Body of pancreas (tissue), 4 donors: ENCODE measurements at regions not wholly inside any gene's neighbourhood (a gene's known extent, or its start where the extent isn't known, plus 50 kb on each side); places are given as distances from the start of the nearest gene placed in this dataset.

Experiments used
- ATAC-seq: fragments of 150-250 bp; one replicate; pipeline ENCODE4 v1.9.1; 2016
- DNase-seq, 4 donors: peaks; one replicate each; pipeline ENCODE4 v3.0.0-alpha.2; 2019
- H3K27ac ChIP-seq, 4 donors: fragments of 200-600 bp; sonication (generic); 1 replicate in 3 of 4; 2 replicates in 1 of 4; pipeline versions ENCODE4 v1.5.1 to v1.6.1; 2016 to 2019; ENCODE audit warnings: mild to moderate bottlenecking in 1 of 4, mixed read lengths in 1 of 4, moderate library complexity in 1 of 4
- H3K27me3 ChIP-seq, 2 donors: fragments of 200-600 bp; sonication (generic); one replicate each; pipeline ENCODE4 v1.6.0; 2016; ENCODE audit warnings: mild to moderate bottlenecking in 1 of 2
- H3K36me3 ChIP-seq, 2 donors: fragments of 200-600 bp; sonication (generic); replicated peaks in 1 of 2; 2 replicates each; pipeline ENCODE4 v1.5.1; 2016; ENCODE audit warnings: low read depth in 2 of 2; ENCODE audit not compliant: insufficient read depth in 1 of 2
- H3K4me1 ChIP-seq: fragments of 200-600 bp; sonication (generic); one replicate; pipeline ENCODE4 v1.6.0; 2016
- H3K4me3 ChIP-seq, 2 donors: fragments of 200-600 bp; sonication (generic); 1 replicate in 1 of 2; 2 replicates in 1 of 2; pipeline ENCODE4 v1.5.1; 2016 to 2019
- H3K9me3 ChIP-seq, 3 donors: fragments of 200-600 bp; sonication (generic); 1 replicate in 2 of 3; 2 replicates in 1 of 3; pipeline ENCODE4 v1.5.1; 2016
- CTCF ChIP-seq, 7 experiments: fragments of 450-650 bp in 4 of 7; fragments of 200-600 bp in 3 of 7; sonication (generic) in 3 of 7; IDR thresholded peaks; one replicate each; pipeline ENCODE4 v1.5.1; 2016 to 2019; ENCODE audit warnings: antibody characterized with exemption in 7 of 7
- POLR2A ChIP-seq, 3 donors: fragments of 450-650 bp; IDR thresholded peaks; one replicate each; pipeline ENCODE4 v1.6.1; 2016; ENCODE audit warnings: antibody characterized with exemption in 3 of 3, mild to moderate bottlenecking in 2 of 3
- WGBS, 2 donors: methylation state at CpG; one replicate each; pipeline ENCODE4 v1.1.5; 2017; 5-methylcytosine and 5-hydroxymethylcytosine counted together
- intact Hi-C: fragments of 100-400 bp; cut with DNase I; formaldehyde crosslinking; loops from one replicate; pipeline ENCODE4 v1.15.1; 2023

DNA sequence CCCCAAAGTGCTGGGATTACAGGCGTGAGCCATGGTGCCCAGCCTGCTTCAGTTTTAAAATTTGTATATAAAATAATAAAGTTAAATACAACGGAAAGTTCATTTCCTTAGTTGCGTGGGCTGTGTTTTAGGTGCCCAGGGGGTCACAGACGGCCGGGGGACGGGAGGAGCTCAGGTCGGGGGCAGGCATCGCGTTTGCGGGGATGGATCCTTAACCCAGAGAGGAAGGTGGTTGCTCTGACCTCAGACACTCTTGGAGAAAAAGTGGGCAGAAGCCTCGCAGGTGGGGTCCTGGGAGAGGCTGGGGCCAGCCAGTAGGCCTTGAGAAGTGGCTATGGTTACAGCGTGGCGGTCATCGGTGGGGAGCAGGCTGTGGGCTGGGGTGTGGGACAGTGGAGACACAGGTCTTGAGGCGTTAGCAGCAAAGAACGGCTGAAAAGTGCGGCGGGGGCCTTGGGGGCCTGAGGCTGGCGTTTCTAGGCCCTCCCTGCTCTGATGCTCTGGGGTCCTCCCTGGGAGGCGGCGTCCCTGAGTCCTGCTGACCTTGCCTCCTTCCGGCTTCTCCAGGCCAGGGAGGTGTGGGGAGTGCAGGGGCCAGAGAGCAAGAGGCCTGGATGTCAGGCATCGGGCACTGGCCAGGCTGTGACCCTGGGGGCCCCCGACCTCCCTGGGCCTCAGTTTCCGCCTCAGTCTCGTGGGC lies 54.4 kb downstream of the UNCX start:
- H3K9me3 ChIP-seq: no peaks in the 10 kb centered on the region
- H3K36me3 ChIP-seq: no peaks in the 10 kb centered on the region
- TF ChIP-seq POLR2A (IDR thresholded peaks at IDR 0.05) (no peak), CTCF (IDR thresholded peaks at IDR 0.05) (no peak)
- H3K4me3 ChIP-seq: no peak overlapping the region
- no peak for ATAC-seq
- DNase-seq: no peak
- WGBS, 2 donors: 80% methylated on average over 23 to 26 of the region's 26 CpGs
- H3K4me1 ChIP-seq: peaks cover 11% of the 10 kb centered on the region
- no peak overlapping the region for H3K27ac ChIP-seq
- intact Hi-C loops: no loop called here
- peaks cover 0 to 7% of the 10 kb centered on the region in 2 donors for H3K27me3 ChIP-seq

GRCh38 chr7:1287752-1288201 lies 55.1 kb downstream of the UNCX start:
- Histone ChIP-seq H3K4me3 (no peak overlapping the region), H3K36me3 (no peaks in the 10 kb centered on the region), H3K4me1 (peaks cover 11% of the 10 kb centered on the region), H3K27ac (no peak overlapping the region), H3K27me3 (peaks cover 0 to 7% of the 10 kb centered on the region in 2 donors), H3K9me3 (no peaks in the 10 kb centered on the region)
- ATAC-seq: no peak
- TF ChIP-seq CTCF (IDR thresholded peaks at IDR 0.05) (no peak), POLR2A (IDR thresholded peaks at IDR 0.05) (no peak)
- WGBS, 2 donors: 66 to 72% methylated on average over 9 to 10 of the region's 19 CpGs
- DNase-seq: no peak
- intact Hi-C loops: no loop called here

- ATAC-seq (no peak), DNase-seq (no peak)
- H3K4me1 ChIP-seq: peaks cover 11% of the 10 kb centered on the region
- H3K36me3 ChIP-seq: no peaks in the 10 kb centered on the region
- intact Hi-C loops: no loop called here
- H3K9me3 ChIP-seq: no peaks in the 10 kb centered on the region
- WGBS, 2 donors: 70 to 82% methylated on average over 3 to 26 of the region's 26 CpGs
- no peak overlapping the region for H3K27ac ChIP-seq
- no peak for TF ChIP-seq POLR2A (IDR thresholded peaks at IDR 0.05)
- TF ChIP-seq CTCF (IDR thresholded peaks at IDR 0.05): no peak
- H3K4me3 ChIP-seq: no peak overlapping the region
- H3K27me3 ChIP-seq: peaks cover 0 to 7% of the 10 kb centered on the region in 2 donors
These were observed 55.8 kb downstream of the UNCX start for GRCh38 chr7:1288390-1288995.

- intact Hi-C loops: no loop called here
- Histone ChIP-seq H3K36me3 (no peaks in the 10 kb centered on the region), H3K9me3 (no peaks in the 10 kb centered on the region), H3K4me3 (no peak overlapping the region), H3K27me3 (peaks cover 0 to 7% of the 10 kb centered on the region in 2 donors), H3K4me1 (peaks cover 11% of the 10 kb centered on the region), H3K27ac (no peak overlapping the region)
- WGBS, 2 donors: 39 to 64% methylated on average over 3 to 22 of the region's 32 CpGs
- DNase-seq (no peak), ATAC-seq (no peak)
- TF ChIP-seq POLR2A (IDR thresholded peaks at IDR 0.05): no peak
These were observed 56.4 kb downstream of the UNCX start for GRCh38 chr7:1288996-1289551.

DNA sequence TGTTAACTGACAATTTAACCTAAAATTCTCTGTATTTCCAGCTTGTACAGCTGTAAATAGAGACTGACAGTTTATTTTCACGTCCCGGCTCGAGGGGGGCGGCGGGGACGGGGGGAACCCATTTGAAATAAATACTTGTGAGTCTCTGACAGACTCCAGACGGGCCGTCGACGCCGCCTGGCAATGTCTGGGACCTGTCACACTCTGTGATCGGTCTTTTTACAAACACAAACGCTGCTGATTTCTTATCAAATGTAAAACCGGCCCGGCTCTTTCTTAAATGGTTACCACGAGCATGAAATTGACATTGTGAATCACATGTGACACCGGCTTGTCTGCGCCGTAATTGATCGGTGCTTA lies 57.0 kb downstream of the UNCX start:
- DNase-seq: no peak
- H3K27me3 ChIP-seq: peaks cover 0 to 7% of the 10 kb centered on the region in 2 donors
- no peaks in the 10 kb centered on the region for H3K36me3 ChIP-seq
- H3K4me1 ChIP-seq: peaks cover 11% of the 10 kb centered on the region
- WGBS, 2 donors: 9 to 11% methylated on average over 16 to 20 of the region's 20 CpGs
- TF ChIP-seq POLR2A (IDR thresholded peaks at IDR 0.05) (no peak), CTCF (IDR thresholded peaks at IDR 0.05) (no peak)
- H3K4me3 ChIP-seq: no peak overlapping the region
- ATAC-seq: no peak
- intact Hi-C loops: no loop called here
- H3K27ac ChIP-seq: no peak overlapping the region
- H3K9me3 ChIP-seq: no peaks in the 10 kb centered on the region
